HuH-7 (cell line): ENCODE measurements at regions not wholly inside any gene's neighbourhood (a gene's known extent, or its start where the extent isn't known, plus 50 kb on each side); places are given as distances from the start of the nearest gene placed in this dataset.
"Not testable (repeated sequence)": the region's sequence is repeated elsewhere in the genome, so short reads cannot be mapped to it uniquely, and the experiment has no call there.

Source experiments
- DNase-seq: peaks from one replicate; pipeline ENCODE4 v3.0.0; 2011; ENCODE audit warnings: low spot score

DNA sequence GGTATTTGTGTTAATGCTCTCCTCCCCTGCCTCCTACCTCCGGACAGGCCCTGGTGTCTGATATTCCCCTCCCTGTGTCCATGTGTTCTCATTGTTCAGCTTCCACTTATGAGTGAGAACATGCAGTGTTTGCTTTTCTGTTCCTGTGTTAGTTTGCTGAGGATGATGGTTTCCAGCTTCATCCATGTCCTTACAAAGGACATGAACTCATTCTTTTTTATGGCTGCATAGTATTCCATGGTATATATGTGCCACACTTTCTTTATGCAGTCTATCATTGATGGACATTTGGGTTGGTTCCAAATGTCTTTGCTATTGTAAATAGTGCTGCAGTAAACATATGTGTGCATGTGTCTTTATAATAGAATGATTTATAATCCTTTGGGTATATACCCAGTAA lies 105.2 kb upstream of the SNX2 start:
- not testable (repeated sequence) for DNase-seq

DNA sequence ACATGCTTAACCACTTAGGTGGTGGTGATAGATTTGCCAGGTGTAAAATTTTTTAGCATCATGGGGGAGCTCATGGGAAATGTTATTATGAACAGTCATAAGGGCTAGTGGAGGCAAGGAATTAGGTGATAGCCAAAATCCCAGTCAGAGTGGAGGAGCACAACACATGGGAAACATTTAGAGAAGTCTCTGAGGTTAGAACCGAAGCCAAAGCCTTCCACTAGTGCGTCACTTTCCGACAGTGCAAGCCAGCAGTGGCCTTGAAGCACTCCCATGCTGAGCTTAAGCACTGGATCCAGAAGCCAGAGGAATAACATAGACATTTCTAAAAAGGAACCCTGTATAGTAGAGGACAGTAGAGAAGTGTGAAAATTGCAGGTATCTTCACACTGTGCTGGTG lies 101.5 kb upstream of the SNX2 start:
- no peak for DNase-seq

DNA sequence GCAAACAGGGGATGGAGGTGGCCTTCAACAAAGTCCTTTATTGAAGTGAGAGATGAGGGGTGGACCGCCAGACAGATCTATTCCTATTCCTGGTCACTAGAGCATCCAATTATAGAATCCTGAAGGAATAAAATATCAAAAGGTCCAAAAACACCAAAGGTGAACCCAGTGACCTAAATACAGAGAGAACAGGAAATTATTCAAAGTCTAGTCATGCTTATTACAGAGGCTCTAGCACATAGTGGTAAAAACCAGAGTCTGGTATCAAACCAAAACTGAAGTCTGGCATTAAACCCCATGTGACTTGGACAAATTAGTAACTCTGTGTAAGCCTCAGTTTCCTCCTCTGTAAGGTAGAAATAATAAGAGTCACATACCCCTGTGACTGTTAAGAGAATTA lies 100.5 kb upstream of the SNX2 start:
- DNase-seq, result no peak

DNA sequence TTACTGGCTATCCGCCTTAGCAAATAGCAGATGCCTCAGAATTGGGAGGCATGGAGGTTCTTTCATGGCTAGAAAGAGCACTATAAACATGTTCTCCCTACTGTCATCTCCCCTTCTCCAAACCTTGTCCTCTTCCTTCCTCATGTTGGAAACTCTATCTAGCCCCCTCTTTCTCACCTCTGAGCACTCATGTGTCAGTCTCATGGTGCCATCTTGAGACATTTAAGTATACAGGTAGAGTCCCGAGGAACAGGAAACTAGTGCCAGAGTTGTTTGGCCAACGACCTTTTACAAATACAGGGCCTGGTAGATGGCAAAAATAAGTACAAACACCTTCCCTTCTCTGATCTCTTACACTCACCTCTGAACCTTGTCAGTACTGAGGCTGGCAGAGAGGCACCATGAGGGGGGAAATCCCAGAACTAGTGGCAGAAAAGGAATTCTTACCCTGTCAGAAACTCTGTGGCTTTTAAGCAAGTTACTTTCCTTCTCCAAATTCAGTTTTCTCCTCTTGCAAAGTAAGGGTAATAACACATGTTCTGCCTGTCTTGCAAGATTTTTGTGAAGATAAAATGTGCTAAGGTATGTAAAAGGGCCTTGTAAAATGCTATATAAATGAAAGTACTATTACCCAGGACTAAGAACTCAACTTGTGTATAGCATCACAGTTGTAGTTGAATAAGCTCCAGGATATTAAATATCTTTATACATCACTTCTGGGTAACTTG lies 94.1 kb upstream of the SNX2 start:
- no peak for DNase-seq

DNA sequence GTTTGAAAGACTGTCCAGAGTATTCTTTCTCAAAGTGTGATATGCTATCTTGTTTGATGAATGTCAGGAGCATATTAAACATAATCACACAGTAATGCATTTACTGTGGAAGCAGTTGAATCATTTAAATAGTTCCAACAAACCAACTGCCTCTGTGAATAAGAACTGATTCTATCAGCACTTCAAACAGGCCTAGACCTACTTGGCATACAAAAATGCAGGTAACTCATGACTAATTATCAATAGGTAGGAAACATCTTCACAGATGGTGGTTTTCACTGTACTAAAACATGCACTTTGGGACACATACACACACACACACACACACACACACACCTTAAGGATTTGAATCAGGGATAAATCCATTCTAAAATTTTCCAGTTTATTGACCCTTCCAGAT lies 91.2 kb upstream of the SNX2 start:
- no peak for DNase-seq

DNA sequence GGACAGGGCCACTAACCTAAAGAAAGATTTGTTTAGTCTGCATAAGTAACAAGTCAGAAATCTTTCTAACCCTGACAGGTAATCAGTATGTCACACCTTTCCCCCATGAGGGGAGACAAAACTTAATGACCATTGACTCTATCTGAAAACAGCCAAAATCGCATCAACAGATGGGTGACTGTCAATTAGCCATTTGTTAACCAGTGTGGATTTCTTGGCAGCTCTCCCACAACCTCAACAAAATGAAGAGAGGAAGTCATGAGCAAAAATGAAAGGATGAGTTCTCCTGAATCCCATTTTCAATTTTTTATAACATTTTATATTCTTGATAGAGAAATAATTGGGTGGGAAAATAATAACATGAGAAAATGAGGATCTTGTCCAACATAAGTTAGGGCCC lies 84.6 kb upstream of the SNX2 start:
- no peak for DNase-seq

DNA sequence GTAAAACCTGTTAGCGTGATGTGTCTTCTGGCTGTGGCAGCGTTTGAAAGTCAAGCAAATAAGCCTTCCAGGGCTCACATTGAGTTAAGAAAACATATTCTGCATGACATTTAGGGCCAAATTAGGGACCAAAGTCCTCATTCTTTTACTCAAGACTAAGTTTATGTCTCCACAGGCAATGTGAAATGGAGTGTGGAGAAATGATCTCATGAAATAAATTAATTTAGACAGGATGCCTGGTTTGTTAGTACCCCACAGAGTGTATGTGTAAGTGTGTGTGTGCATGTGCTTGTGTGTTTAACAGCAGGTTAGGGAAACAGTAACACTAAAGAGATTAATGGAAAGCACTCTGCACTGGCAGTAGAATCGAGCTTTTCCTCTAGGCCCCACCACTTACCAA lies 82.9 kb upstream of the SNX2 start:
- no peak for DNase-seq

DNA sequence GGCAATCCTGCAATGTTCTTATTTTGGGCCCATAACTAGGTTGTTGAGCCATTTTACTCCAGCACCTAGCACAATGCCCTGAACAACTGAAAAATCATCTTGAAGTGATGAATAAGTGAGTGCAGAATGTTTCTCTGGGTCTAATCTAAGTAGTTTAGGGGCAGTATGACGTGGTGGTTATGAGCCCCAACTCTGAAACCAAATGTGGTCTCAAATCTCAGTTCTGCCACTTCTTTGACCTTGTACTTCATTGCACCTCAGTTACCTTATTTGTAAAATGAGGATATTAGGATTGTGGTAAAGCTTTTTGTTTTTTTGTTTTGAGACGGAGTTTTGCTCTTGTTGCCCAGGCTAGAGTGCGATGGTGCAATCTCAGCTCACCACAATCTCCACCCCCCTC lies 80.9 kb upstream of the SNX2 start:
- no peak for DNase-seq

DNA sequence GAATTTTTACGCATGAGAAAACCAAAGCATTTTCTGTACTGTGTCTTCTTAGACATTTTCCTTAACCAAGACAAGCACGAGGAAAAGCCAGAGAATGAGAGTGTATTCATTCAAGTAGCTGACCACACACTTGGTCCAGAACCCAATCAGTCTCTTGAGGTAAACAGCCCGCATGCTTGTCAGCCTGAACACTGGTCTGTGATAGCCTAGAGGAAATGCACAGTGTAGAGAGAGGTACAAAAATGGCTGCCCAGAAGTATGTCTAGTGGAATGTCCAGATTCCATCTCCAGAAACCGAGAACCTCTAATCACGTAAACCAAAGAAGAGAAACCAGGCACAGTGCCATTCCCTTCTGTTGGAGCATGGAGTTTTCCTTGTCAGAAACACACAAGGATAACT lies 80.0 kb upstream of the SNX2 start:
- no peak for DNase-seq

DNA sequence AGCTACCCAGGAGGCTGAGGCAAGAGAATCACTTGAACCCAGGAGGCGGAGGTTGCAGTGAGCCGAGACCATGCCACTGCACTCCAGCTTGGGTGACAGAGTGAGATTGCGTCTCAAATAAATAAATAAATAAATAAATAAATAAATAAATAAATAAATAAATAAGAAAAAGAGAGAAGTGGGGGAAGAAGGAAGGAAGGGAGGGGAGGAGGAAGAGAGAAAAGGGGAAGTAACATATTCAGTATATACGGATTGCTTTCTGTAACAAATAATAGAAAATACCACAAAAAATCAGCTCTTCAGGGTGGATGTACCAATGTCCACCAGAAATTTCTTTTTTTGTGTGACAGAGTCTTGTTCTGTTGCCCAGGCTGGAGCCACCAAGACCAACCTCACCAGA lies 78.1 kb upstream of the SNX2 start:
- not testable (repeated sequence) for DNase-seq

DNA sequence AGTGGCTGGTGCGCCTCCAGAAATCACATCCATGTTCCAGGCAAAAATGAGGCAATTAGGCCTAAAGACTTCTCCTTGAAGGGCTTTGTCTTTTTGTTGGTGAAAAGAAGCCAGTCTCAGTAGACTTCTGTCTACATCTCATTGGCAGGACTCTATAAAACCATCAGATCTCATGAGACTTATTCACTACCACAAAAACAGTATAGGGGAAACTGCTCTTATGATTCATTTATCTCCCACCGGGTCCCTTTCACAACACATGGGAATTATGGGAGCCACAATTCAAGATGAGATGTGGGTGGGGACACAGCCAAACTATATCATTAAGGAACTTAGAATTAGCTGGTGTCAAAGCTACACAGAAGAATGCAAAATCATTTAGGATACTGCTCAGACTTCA lies 77.7 kb upstream of the SNX2 start:
- DNase-seq, result no peak

DNA sequence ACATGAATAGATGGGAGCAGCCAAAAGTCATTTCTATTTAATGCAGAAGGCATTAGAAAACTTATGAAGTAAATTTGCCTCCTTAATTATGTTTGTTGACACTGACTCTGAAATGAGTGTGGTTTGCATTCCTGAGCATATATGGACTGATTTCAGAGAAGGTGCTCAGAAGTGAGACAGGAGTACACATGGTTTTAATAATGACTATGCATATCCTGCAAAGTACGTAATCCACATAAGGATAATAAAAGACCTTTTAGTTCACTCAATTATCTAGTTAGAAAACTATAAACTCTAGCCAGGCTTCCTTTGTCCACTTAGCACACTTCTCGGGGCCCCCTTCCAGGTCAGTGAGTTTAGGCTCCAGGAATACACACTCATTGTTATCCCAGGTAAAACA lies 75.7 kb upstream of the SNX2 start:
- DNase-seq, result no peak

DNA sequence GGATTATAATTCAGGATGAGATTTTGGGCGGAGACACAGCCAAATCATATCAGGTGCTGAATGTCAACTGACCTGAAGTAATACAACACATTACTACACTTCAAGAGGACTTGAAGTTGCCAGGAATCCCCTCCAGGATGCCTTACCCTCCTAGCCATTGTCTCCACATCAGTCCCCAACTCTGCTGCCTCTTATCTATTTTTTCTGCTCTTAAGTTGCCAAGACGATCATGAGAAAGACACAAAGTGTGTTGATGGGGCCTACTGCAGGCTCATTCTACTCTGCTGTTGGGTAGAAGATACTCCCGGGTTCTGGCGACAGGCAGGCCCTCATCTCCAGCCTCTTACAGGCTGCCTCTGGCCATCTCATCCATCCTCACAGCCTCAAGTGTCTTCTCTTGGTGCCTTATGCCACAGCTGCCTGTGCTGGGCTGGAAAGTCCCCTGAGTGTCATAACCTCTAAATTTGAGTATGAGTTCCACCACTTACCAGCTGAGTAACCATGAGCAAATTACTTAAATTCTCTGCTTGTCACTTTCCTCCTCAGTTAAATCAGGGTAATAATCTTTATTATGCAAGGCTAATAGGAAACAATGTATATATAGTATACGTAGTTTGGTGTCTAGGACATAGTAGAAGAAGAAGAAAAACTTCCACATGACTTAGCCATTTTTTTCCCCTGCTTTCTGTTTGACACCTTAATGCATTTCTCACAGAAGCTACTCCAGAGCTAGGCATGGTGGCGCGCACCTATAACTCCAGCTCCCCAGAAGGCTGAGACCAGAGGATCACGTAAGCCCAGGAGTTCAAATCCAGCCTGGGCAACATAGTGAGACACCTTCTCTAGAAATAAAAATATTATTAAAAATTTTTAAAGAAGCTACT lies 73.0 kb upstream of the SNX2 start:
- DNase-seq, result no peak

DNA sequence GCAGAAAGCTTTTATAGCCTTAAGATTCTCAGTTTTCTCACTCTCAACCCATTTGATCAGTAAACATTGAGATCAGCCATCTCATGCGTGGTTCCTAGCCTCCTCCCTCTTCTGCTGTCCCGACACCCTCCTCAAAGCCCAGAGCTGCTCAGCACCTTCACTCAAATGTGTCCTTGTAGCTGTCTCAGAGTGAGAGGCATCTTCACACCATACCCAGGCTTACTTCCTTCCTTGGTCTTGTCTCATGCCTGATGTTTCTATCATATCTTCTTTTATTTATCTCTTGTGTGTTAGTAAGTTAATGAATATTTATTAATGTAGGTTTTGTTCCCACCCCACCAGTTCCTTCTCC lies 72.4 kb upstream of the SNX2 start:
- DNase-seq, result no peak

DNA sequence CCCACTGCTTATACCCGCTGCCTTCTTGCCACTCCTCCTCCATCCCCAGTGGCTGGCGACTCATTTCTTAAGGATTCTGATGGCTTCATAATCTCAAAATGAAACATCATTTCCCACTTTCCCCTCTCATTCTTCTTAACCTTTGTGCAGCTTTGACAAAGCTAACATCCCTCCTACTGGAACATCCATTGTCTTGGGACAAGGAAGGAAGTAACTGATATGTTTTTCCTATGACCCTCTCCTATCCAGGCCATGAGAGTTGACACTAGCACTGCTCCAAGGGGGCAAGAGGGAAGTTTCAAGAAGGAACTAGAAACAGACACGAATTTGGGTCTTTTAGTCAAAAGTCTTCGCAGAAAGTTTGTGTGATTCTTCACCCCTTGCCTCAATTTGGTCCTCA lies 71.7 kb upstream of the SNX2 start:
- DNase-seq, result no peak

DNA sequence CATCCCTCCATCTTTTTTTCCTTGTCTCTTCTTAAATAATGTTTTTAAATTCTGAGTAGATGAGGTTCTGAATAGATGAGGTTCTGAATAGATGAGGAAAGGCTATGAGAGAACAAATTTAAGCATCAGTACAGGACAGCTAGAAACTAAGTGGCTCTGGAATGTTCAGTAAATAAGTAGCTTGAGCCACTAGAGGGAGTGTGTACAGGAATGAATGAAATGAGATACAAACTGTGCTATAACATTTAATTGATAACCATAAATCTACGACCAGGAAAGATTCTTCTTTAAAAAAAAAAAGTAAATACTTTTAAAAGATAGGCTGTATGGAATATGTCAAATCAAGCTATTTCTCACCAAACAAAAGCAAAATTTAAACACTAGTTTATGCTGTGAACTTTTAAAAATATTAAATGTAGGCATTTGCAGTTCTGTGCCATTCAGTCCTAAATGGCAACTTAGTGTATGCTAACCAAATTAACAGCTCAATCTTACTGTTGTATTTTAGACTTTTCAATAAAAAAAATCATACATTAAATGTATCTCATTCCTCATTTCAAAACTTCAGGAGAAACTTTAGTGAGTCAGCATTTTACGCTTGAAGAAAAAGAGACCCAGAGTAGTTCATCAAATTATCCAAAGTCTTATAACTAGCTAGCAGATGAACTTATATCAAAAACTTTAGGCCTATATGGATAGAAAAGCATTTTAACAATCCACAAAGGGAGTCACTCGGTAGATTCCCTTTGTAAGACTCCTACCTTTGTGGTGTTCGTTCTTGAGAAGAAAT lies 70.4 kb upstream of the SNX2 start:
- peak; percentile 18 for DNase-seq

DNA sequence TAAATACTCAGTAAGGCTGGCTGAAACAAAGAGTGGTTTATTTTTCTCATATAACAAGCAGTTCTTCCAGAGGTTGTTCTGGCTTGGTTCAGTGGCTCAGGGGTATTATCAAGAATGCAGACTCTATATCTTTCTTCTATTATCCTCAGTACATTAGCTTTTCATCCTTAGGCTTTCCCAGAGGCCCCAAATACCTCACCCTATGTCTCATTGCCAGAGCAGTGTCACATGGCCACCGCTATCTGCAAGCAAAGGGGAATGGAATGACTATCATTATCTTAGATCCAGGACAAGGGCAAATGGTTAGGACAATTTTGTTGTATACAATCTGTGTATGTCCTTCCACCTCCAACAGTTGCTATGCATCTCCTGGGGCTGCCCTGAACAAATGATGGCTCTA lies 69.0 kb upstream of the SNX2 start:
- DNase-seq, result no peak

DNA sequence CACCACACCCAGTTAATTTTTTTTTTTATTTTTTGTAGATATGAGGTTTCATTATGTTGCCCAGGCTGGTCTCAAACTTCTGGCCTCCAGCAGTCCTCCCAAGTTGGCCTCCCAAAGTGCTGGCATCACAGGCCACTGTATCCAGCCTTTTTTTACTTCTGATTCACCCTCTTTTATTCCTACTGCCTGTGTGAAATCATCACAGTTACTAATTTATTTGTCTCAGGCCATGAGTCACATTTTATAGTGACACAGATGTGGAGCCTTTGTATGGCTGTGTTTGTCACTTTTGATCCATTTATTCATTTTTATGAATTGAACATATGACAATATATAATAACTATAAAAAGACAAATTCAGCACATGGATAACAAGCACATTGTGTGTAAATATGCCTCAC lies 67.1 kb upstream of the SNX2 start:
- DNase-seq, result no peak

DNA sequence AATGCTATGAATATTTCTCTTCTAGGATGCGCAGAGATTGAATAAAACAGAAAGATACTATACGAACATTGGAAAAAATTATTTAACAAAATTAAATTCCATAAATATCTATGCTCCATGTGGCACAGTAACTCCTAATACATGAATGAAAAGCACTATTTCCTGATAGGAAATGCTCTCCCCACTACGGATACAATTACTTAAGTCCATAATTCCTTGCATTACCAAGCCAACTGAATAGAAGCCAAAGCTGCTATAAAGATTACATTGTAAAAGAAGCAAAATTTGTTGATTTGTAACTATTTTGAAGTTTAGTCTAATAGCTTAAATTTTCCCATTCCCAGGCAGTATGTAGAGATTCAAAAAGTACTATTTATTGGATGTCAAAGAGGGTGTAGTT lies 61.8 kb upstream of the SNX2 start:
- no peak for DNase-seq

DNA sequence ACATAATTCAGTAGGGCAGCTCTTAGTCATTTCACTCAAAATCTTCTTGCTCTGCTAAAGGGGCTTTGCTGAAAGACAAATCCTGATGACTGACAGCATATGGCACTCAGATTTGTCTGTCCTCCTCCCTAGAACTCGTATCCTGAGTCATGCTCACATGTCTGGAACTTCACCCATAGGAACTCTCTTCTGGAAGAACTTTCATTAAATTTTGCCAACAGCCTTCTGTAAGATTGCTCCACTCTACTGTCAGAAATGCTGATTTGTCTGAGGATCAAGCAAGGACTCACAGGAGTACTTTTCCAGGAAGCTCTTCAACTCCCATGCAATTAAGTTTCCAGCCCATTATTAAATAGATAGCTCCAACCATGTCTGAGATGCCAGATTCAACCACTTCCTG lies 59.8 kb upstream of the SNX2 start:
- DNase-seq, result no peak

DNA sequence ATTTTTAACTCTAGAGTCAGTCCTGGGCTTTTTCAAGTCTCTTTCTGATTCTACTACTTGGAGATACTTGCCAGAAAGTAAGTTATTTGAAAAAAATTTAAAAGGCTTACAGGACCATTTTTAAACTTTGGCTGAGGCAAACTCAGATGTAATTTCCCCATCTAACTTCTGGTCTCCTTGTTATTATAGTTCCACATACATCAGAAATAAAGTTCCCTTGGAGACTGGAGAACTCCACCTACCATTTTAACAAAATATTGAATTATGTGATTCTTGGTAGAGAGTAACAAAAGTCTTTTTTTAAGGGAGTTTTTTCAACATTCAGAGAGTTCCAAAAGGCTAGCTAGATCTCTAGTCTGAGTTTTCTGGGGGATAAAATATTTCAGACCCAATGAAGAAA lies 56.3 kb upstream of the SNX2 start:
- DNase-seq, result no peak

DNA sequence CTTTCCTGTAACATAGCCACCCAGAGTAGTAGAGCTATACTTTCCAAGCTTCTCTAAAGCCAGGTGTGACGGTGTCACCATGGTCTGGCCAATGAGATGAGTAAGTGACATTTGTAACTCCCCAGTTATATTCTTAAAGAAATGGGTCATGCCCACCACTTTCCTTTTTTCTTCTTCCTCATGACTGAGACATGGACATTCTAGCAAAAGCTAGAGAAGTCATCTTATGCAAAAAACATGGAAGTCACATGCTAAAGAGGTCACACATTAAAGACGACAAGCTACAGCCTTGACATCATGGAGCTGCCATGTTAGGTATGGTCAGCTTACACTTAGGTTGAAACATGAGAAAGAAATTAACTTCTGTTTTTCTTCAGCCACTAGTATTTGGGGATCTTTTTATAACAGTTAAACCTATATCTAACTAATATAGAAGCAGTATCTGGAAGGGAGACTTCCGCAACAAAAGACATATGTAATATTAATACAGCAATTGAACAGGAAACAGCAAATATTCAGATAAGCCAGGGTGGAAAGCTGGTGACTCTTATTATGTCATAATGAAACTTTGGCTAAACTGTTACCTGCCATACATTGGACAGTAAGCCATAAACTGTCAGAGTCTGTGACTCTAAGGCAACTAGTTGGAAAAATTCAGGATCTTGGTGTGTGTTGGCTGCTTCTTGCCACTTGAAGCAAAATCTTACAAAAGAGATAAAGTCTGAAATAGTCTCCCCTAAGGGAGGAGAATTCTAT lies 54.7 kb upstream of the SNX2 start:
- DNase-seq, result no peak
